ENCODE measurements at regions not wholly inside any gene's neighbourhood (a gene's known extent, or its start where the extent isn't known, plus 50 kb on each side); places are given as distances from the start of the nearest gene placed in this dataset.
"Not testable (repeated sequence)": the region's sequence is repeated elsewhere in the genome, so short reads cannot be mapped to it uniquely, and the experiment has no call there.

GRCh38 chr16:26826500-26826899, 240.2 kb upstream of the C16orf82 start:
- Histone ChIP-seq H3K9me3 (no peaks in the 10 kb centered on the region), H3K27me3 (no peaks in the 10 kb centered on the region), H3K36me3 (no peaks in the 10 kb centered on the region), H3K4me3 (no peak overlapping the region), H3K27ac (no peak overlapping the region), H3K4me1 (no peaks in the 10 kb centered on the region)
- no peak for ATAC-seq (ENCODE audit: low FRiP score in 2 of 2)
- 63 to 73% methylated on average over 4 of the region's 4 CpGs for WGBS, 2 donors
- TF ChIP-seq EP300 (IDR thresholded peaks at IDR 0.05) (no peak), CTCF (IDR thresholded peaks at IDR 0.05) (no peak), POLR2AphosphoS5 (IDR thresholded peaks at IDR 0.05) (no peak), POLR2A (IDR thresholded peaks at IDR 0.05) (no peak)
- DNase-seq, result no peak

DNA sequence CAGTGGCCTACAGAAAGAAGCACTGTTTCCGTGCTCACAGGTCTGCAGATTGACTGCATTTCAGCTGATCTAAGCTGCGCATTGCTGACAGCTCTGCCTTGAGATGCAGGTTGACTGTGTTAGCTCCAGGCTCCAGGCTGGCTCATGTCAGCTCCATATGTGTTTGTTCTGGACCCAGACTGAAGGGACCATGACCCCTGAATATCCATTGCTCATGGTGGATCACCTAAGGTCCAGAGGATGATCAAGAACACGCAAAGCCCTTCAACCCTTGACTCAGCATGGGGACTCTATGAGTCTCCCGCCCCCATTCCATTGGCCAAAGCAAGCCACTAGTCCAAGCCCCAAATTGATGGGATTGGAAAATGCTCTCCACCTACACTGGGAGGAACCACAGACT, 239.3 kb upstream of the C16orf82 start:
- Histone ChIP-seq H3K4me1 (no peaks in the 10 kb centered on the region), H3K4me3 (no peak overlapping the region), H3K36me3 (no peaks in the 10 kb centered on the region), H3K27ac (no peak overlapping the region), H3K27me3 (no peaks in the 10 kb centered on the region), H3K9me3 (no peaks in the 10 kb centered on the region)
- 83 to 88% methylated on average over 4 of the region's 4 CpGs for WGBS, 2 donors
- TF ChIP-seq POLR2A (IDR thresholded peaks at IDR 0.05) (no peak), CTCF (IDR thresholded peaks at IDR 0.05) (no peak), EP300 (IDR thresholded peaks at IDR 0.05) (no peak), POLR2AphosphoS5 (IDR thresholded peaks at IDR 0.05) (no peak)
- ATAC-seq (ENCODE audit: low FRiP score in 2 of 2), result no peak
- DNase-seq, result no peak

GRCh38 chr16:26830428-26831127, 236.1 kb upstream of the C16orf82 start:
- no peaks in the 10 kb centered on the region for H3K4me1 ChIP-seq
- ATAC-seq (ENCODE audit: low FRiP score in 2 of 2), result no peak
- no peaks in the 10 kb centered on the region for H3K9me3 ChIP-seq
- TF ChIP-seq CTCF (IDR thresholded peaks at IDR 0.05) (no peak), EP300 (IDR thresholded peaks at IDR 0.05) (no peak), POLR2AphosphoS5 (IDR thresholded peaks at IDR 0.05) (no peak), POLR2A (IDR thresholded peaks at IDR 0.05) (no peak)
- H3K27ac ChIP-seq, result no peak overlapping the region
- H3K27me3 ChIP-seq, result no peaks in the 10 kb centered on the region
- H3K4me3 ChIP-seq, result no peak overlapping the region
- no peak for DNase-seq
- 51 to 66% methylated on average over 5 of the region's 5 CpGs for WGBS, 2 donors
- no peaks in the 10 kb centered on the region for H3K36me3 ChIP-seq

- WGBS, 2 donors, result 80 to 92% methylated on average over 2 to 17 of the region's 31 CpGs
- H3K4me3 ChIP-seq; H3K4me1 ChIP-seq; H3K27ac ChIP-seq; H3K36me3 ChIP-seq; H3K9me3 ChIP-seq; ATAC-seq (ENCODE audit: low FRiP score in 2 of 2); H3K27me3 ChIP-seq: not testable (repeated sequence)
- peak in 1 of 2 donors; percentile 64 for DNase-seq
Measured at GRCh38 chr16:26836114-26836513, 230.6 kb upstream of the C16orf82 start.

DNA sequence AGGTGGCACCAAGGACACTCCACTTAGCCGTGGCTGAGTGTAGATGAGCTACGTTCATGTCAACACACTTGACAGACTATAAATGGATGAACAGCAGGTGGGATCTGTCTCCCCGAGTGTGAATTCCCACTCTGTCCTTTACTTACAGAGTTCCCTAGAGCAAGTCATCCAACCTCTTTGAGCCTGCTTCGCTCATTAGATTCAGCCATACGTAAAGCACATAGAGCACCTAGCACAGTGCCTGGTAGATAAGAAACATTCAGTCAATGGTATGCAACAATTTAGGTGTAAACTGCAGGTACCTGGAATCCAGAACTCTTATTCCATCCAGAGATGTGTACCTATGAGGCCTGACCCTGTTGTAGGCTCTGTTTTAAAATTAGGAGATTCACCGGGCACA, 227.8 kb upstream of the C16orf82 start:
- WGBS, 2 donors, result 81 to 84% methylated on average over 6 of the region's 6 CpGs
- no peak overlapping the region for H3K27ac ChIP-seq
- no peak for ATAC-seq (ENCODE audit: low FRiP score in 2 of 2)
- no peaks in the 10 kb centered on the region for H3K36me3 ChIP-seq
- H3K4me1 ChIP-seq, result no peaks in the 10 kb centered on the region
- no peak for TF ChIP-seq POLR2A (IDR thresholded peaks at IDR 0.05)
- TF ChIP-seq EP300 (IDR thresholded peaks at IDR 0.05), result no peak
- TF ChIP-seq POLR2AphosphoS5 (IDR thresholded peaks at IDR 0.05), result no peak
- no peak for TF ChIP-seq CTCF (IDR thresholded peaks at IDR 0.05)
- DNase-seq, result no peak
- H3K9me3 ChIP-seq, result no peaks in the 10 kb centered on the region
- H3K27me3 ChIP-seq, result no peaks in the 10 kb centered on the region
- no peak overlapping the region for H3K4me3 ChIP-seq

All from upper lobe of left lung (tissue), 6 donors.